H1 (cell line): ENCODE measurements at regions not wholly inside any gene's neighbourhood (a gene's known extent, or its start where the extent isn't known, plus 50 kb on each side); places are given as distances from the start of the nearest gene placed in this dataset.

ENCODE experiments used
- CTCF ChIA-PET: fragments of 300-600 bp; sonication (Branson Sonifier 250); formaldehyde crosslinking; loops from one replicate; lab custom pipeline; 2021; ENCODE audit not compliant: partially characterized antibody; lab: Charles Lee
- POLR2A ChIA-PET: fragments of 300-600 bp; sonication (Branson Sonifier 250); formaldehyde crosslinking; loops from one replicate; lab custom pipeline; 2021; ENCODE audit warnings: inconsistent platforms; ENCODE audit not compliant: partially characterized antibody; lab: Charles Lee
- DNase-seq, 2 experiments: peaks; one replicate each; pipeline versions ENCODE4 v3.0.0 to v3.0.0-alpha.2; 2010 to 2022; ENCODE audit warnings: low spot score in 2 of 2, low read depth in 1 of 2, mixed read lengths in 1 of 2
- FAIRE-seq: peaks from 2 replicates; lab custom pipeline; 2011; peaks lifted over from hg19 to GRCh38; lab: Jason Lieb, UNC
- H2AFZ ChIP-seq: 2 replicates; pipeline ENCODE4 v1.8.1; 2012; ENCODE audit warnings: low read length, inconsistent platforms
- H2AK5ac ChIP-seq: 2 replicates; pipeline ENCODE4 v1.6.1; 2013; ENCODE audit warnings: low read depth, low read length
- H2BK120ac ChIP-seq: replicated peaks from 2 replicates; pipeline ENCODE3; 2013; ENCODE audit warnings: low read depth, low read length, inconsistent platforms
- H2BK12ac ChIP-seq: 2 replicates; pipeline ENCODE4 v1.6.1; 2013; ENCODE audit warnings: low read depth, low read length
- H2BK15ac ChIP-seq: 2 replicates; pipeline ENCODE4 v1.6.1; 2013; ENCODE audit warnings: low read length
- H2BK20ac ChIP-seq: 2 replicates; pipeline ENCODE4 v1.6.1; 2013; ENCODE audit warnings: low read length
- H2BK5ac ChIP-seq: 2 replicates; pipeline ENCODE4 v1.6.1; 2013; ENCODE audit warnings: low read depth, low read length
- H3K14ac ChIP-seq: 2 replicates; pipeline ENCODE4 v1.6.1; 2013; ENCODE audit warnings: inconsistent platforms; ENCODE audit not compliant: insufficient read length
- H3K18ac ChIP-seq: 2 replicates; pipeline ENCODE4 v1.6.1; 2013; ENCODE audit warnings: low read length; ENCODE audit errors: extremely low read depth
- H3K23ac ChIP-seq: 2 replicates; pipeline ENCODE4 v1.6.1; 2013; ENCODE audit warnings: inconsistent platforms; ENCODE audit not compliant: insufficient read length
- H3K23me2 ChIP-seq: 2 replicates; pipeline ENCODE4 v1.6.1; 2013; ENCODE audit warnings: low read depth, low read length
- H3K27ac ChIP-seq: 2 replicates; pipeline ENCODE4 v1.6.1; 2011; ENCODE audit warnings: low read depth, low read length, inconsistent platforms
- H3K27me3 ChIP-seq, 4 experiments: replicated peaks in 1 of 4; 1 replicate in 1 of 4; 2 replicates in 3 of 4; pipeline versions ENCODE4 v1.6.1 to v1.8.1; 2011 to 2013; ENCODE audit warnings: low read length in 3 of 4, mild to moderate bottlenecking in 3 of 4, inconsistent platforms in 2 of 4, mixed read lengths in 2 of 4, moderate library complexity in 1 of 4; ENCODE audit not compliant: control insufficient read depth in 3 of 4, insufficient read depth in 3 of 4; ENCODE audit errors: extremely low read depth in 1 of 4
- H3K36me3 ChIP-seq, 4 experiments: 2 replicates each; pipeline versions ENCODE4 v1.6.1 to v1.8.1; 2011 to 2013; ENCODE audit warnings: mild to moderate bottlenecking in 4 of 4, low read length in 3 of 4, moderate library complexity in 2 of 4, control low read depth in 1 of 4, inconsistent platforms in 1 of 4; ENCODE audit not compliant: insufficient read depth in 4 of 4, control insufficient read depth in 2 of 4
- H3K4ac ChIP-seq: replicated peaks from 2 replicates; pipeline ENCODE3; 2013; ENCODE audit warnings: low read length, low read depth, mixed read lengths, inconsistent platforms; ENCODE audit not compliant: insufficient read length
- H3K4me1 ChIP-seq, 4 experiments: replicated peaks in 1 of 4; 1 replicate in 1 of 4; 2 replicates in 3 of 4; pipeline versions ENCODE4 v1.6.1 to v1.8.1; 2011 to 2013; ENCODE audit warnings: low read length in 3 of 4, inconsistent platforms in 2 of 4, mixed read lengths in 1 of 4; ENCODE audit not compliant: insufficient read depth in 4 of 4, control insufficient read depth in 3 of 4
- H3K4me2 ChIP-seq, 2 experiments: 2 replicates each; pipeline versions ENCODE4 v1.6.1 to v1.8.1; 2011 to 2013; ENCODE audit warnings: low read depth in 2 of 2, low read length in 2 of 2, control low read depth in 1 of 2, inconsistent platforms in 1 of 2, mild to moderate bottlenecking in 1 of 2; ENCODE audit not compliant: insufficient read depth in 1 of 2
- H3K4me3 ChIP-seq, 4 experiments: fragments of 200-600, 300-600 bp in 1 of 4; sonication (generic), shearing (Covaris generic), sonication (Bioruptor Twin) in 1 of 4; 2 replicates each; pipeline versions ENCODE4 v1.5.1 to v1.8.1; 2011 to 2016; ENCODE audit warnings: low read length in 4 of 4, low read depth in 3 of 4, control low read depth in 2 of 4, inconsistent platforms in 2 of 4, mild to moderate bottlenecking in 2 of 4, mixed read lengths in 1 of 4, moderate library complexity in 1 of 4; ENCODE audit not compliant: insufficient read depth in 2 of 4; ENCODE audit errors: extremely low read depth in 1 of 4
- H3K56ac ChIP-seq: replicated peaks from 2 replicates; pipeline ENCODE3; 2013; ENCODE audit warnings: low read depth, mild to moderate bottlenecking, mixed read lengths, low read length, inconsistent platforms; ENCODE audit not compliant: insufficient read length
- H3K79me1 ChIP-seq: 2 replicates; pipeline ENCODE4 v1.6.1; 2013; ENCODE audit warnings: low read depth, low read length, control low read depth
- H3K79me2 ChIP-seq, 2 experiments: 2 replicates each; pipeline versions ENCODE4 v1.6.1 to v1.8.1; 2012 to 2013; ENCODE audit warnings: low read length in 2 of 2, mild to moderate bottlenecking in 2 of 2, inconsistent platforms in 1 of 2; ENCODE audit not compliant: insufficient read depth in 2 of 2, control insufficient read depth in 1 of 2
- H3K9ac ChIP-seq, 4 experiments: replicated peaks in 1 of 4; 1 replicate in 1 of 4; 2 replicates in 3 of 4; pipeline versions ENCODE4 v1.6.1 to v1.8.1; 2011 to 2013; ENCODE audit warnings: low read depth in 3 of 4, low read length in 3 of 4, control low read depth in 2 of 4, mild to moderate bottlenecking in 2 of 4, moderate library complexity in 2 of 4, inconsistent platforms in 1 of 4; ENCODE audit errors: extremely low read depth in 1 of 4
- H3K9me3 ChIP-seq, 2 experiments: 2 replicates each; pipeline versions ENCODE4 v1.6.1 to v1.8.1; 2012 to 2013; ENCODE audit warnings: mild to moderate bottlenecking in 2 of 2, moderate library complexity in 2 of 2, control low read depth in 1 of 2, inconsistent platforms in 1 of 2, low read depth in 1 of 2, low read length in 1 of 2, mixed read lengths in 1 of 2; ENCODE audit not compliant: insufficient read depth in 2 of 2
- H4K20me1 ChIP-seq, 2 experiments: replicated peaks in 1 of 2; 2 replicates each; pipeline versions ENCODE3 to v1.8.1; 2011 to 2013; ENCODE audit warnings: inconsistent platforms in 2 of 2, low read length in 2 of 2, mild to moderate bottlenecking in 1 of 2; ENCODE audit not compliant: insufficient read depth in 2 of 2, control insufficient read depth in 1 of 2
- H4K5ac ChIP-seq: 2 replicates; pipeline ENCODE4 v1.6.1; 2013; ENCODE audit warnings: low read length, low read depth, mixed read lengths, inconsistent platforms; ENCODE audit not compliant: insufficient read length
- H4K8ac ChIP-seq: 2 replicates; pipeline ENCODE4 v1.8.0; 2013; ENCODE audit warnings: mild to moderate bottlenecking, moderate library complexity, low read length, inconsistent platforms; ENCODE audit not compliant: insufficient read depth; ENCODE audit errors: extremely low read depth
- H4K91ac ChIP-seq: replicated peaks from 2 replicates; pipeline ENCODE3; 2013; ENCODE audit warnings: low read length, mixed read lengths, inconsistent platforms; ENCODE audit not compliant: insufficient read length
- MAFK ChIP-seq: IDR thresholded peaks from 2 replicates; pipeline ENCODE4 v1.6.1; 2012; ENCODE audit warnings: low read depth, mild to moderate bottlenecking, improper control_type of control experiment, low read length
- SIX5 ChIP-seq: IDR thresholded peaks from 2 replicates; pipeline ENCODE4 v1.6.1; 2011; ENCODE audit warnings: mild to moderate bottlenecking, low read depth, low read length
- WGBS, 2 experiments: shearing (Covaris generic) in 1 of 2; methylation state at CpG; one replicate each; pipeline versions ENCODE4 v1.1.6 to v1.1.7; 2013 to 2015; ENCODE audit warnings: low lambda C conversion rate in 2 of 2, mixed read lengths in 2 of 2, inconsistent platforms in 1 of 2, low coverage in 1 of 2, missing lambda C conversion rate in 1 of 2; ENCODE audit not compliant: insufficient replicate concordance in 2 of 2, insufficient coverage in 1 of 2, insufficient read length in 1 of 2; ENCODE audit errors: extremely low coverage in 1 of 2, missing lambda C conversion rate in 1 of 2; 5-methylcytosine and 5-hydroxymethylcytosine counted together

GRCh38 chr7:21214657-21215056 is 213.2 kb upstream of the SP4 start:
- Histone ChIP-seq H3K14ac (no peak overlapping the region), H2AK5ac (no peak overlapping the region), H3K27me3 (no peaks in the 10 kb centered on the region), H3K36me3 (no peaks in the 10 kb centered on the region), H3K4me2 (no peak overlapping the region), H3K56ac (no peak overlapping the region), H4K5ac (no peak overlapping the region), H2AFZ (no peak overlapping the region), H3K18ac (no peak overlapping the region), H2BK20ac (no peak overlapping the region), H3K9ac (no peak overlapping the region), H4K20me1 (no peaks in the 10 kb centered on the region), H3K4me3 (no peak overlapping the region), H3K79me2 (no peaks in the 10 kb centered on the region), H2BK120ac (no peak overlapping the region), H3K23ac (no peak overlapping the region), H4K8ac (no peak overlapping the region), H2BK5ac (no peak overlapping the region), H4K91ac (no peak overlapping the region), H2BK12ac (no peak overlapping the region), H2BK15ac (no peak overlapping the region), H3K79me1 (no peaks in the 10 kb centered on the region), H3K27ac (no peak overlapping the region), H3K4ac (no peak overlapping the region), H3K4me1 (no peaks in the 10 kb centered on the region), H3K9me3 (no peaks in the 10 kb centered on the region; a peak in 1 of 4 replicates), H3K23me2 (no peaks in the 10 kb centered on the region; the same call in 1 of the 2 replicates)
- ChIA-PET CTCF (interaction anchor here (1.0 to 1.1 kb wide), 2 partner anchors 9 to 43 kb away, joined by 3 to 5 read pairs; no protein-coding TSS in a partner anchor), POLR2A (interaction anchor here (0.7 kb wide), 1 partner anchor 1090 kb away, joined by 3 read pairs; no protein-coding TSS in a partner anchor)
- 0% methylated on average over 1 of the region's 1 CpG; no CpG with 5 or more reads in 1 of the 2 experiments for whole genome bisulfite sequencing, 2 experiments
- TF ChIP-seq MAFK, result peak; percentile 85; the same call in 1 of the 2 replicates
- TF ChIP-seq SIX5, result no peak
- FAIRE-seq (no peak), DNase-seq (no peak)
